ENCODE measurements at regions not wholly inside any gene's neighbourhood (a gene's known extent, or its start where the extent isn't known, plus 50 kb on each side); places are given as distances from the start of the nearest gene placed in this dataset.

- TF ChIP-seq CTCF (IDR thresholded peaks at IDR 0.05) (no peak), EP300 (IDR thresholded peaks at IDR 0.05) (no peak), POLR2A (IDR thresholded peaks at IDR 0.05) (no peak)
Observed at GRCh38 chr9:73807952-73808351, 656.3 kb downstream of the ANXA1 start.

All from stomach (tissue), 4 donors.